Lower lobe of right lung (tissue), 2 donors: ENCODE measurements at regions not wholly inside any gene's neighbourhood (a gene's known extent, or its start where the extent isn't known, plus 50 kb on each side); places are given as distances from the start of the nearest gene placed in this dataset.

ENCODE experiments used
- ATAC-seq, 2 donors: fragments of 200-7000 bp; cut with Tn5 transposase; one replicate each; pipeline ENCODE4 v1.9.1; 2020 to 2022; ENCODE audit warnings: mild to moderate bottlenecking in 2 of 2, moderate library complexity in 2 of 2
- DNase-seq: peaks from one replicate; pipeline ENCODE4 v3.0.0-alpha.2; 2020
- H3K27ac ChIP-seq: fragments of 200-600 bp; one replicate; pipeline ENCODE4 v1.8.0; 2022
- H3K27me3 ChIP-seq: fragments of 200-600 bp; one replicate; pipeline ENCODE4 v1.8.0; 2022; ENCODE audit warnings: low read depth
- H3K36me3 ChIP-seq: fragments of 200-600 bp; one replicate; pipeline ENCODE4 v1.8.0; 2022; ENCODE audit warnings: mild to moderate bottlenecking
- H3K4me1 ChIP-seq: fragments of 200-600 bp; one replicate; pipeline ENCODE4 v1.8.0; 2022
- H3K4me3 ChIP-seq: fragments of 200-600 bp; one replicate; pipeline ENCODE4 v1.8.0; 2022; ENCODE audit warnings: mild to moderate bottlenecking
- H3K9me3 ChIP-seq: fragments of 200-600 bp; one replicate; pipeline ENCODE4 v1.8.0; 2022
- CTCF ChIP-seq: fragments of 200-600 bp; IDR thresholded peaks from one replicate; pipeline ENCODE4 v1.8.0; 2022; ENCODE audit warnings: antibody characterized with exemption, mild to moderate bottlenecking
- intact Hi-C: fragments of 100-400 bp; cut with DNase I; formaldehyde crosslinking; loops from one replicate; pipeline ENCODE4 v1.11.0; 2022
- donor health status: DM: no; HTN: yes; CAD: no; lungs with severe emphysema.

DNA sequence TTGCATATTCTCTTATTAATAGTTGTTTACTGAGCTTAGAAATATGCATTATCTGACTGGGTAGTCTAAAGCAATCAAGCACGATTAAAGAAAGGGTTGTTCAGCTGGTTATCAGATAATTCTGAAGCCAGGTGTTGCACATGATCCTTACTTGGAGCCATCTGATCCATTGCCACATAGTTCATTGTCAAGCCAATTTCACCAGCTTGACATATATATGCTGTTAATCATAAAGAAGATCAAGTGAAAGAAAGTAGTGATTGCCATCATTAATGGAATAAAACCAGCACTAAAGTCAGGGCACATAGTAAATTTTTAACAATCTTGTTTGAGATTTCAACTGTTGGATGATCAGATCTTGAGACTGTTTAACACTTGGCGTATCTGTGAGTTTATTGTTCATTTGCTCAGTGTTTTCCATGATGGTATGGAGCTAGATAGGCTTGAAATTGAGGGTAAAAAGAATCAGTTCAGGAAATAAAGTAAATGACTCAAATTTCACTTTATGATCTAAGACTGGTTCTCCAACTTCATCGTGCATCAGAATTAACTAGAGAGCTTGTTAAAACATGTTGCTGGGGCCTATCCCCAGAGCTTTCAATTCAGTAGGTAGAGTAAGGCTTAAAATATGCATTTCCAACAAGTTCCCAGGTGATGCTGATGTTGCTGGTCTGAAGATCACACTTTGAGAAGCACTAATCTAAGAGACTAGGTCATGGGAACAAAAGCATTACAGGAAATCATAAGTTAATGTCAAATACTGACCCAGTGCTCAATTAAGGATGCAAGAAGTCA lies 539.6 kb downstream of the SATB2 start:
- intact Hi-C loops, result no loop called here
- Histone ChIP-seq H3K27me3 (no peaks in the 10 kb centered on the region), H3K36me3 (no peaks in the 10 kb centered on the region), H3K4me3 (no peak overlapping the region), H3K4me1 (no peaks in the 10 kb centered on the region), H3K27ac (no peak overlapping the region), H3K9me3 (no peaks in the 10 kb centered on the region)
- no peak for ATAC-seq
- DNase-seq, result no peak
- TF ChIP-seq CTCF, result no peak

DNA sequence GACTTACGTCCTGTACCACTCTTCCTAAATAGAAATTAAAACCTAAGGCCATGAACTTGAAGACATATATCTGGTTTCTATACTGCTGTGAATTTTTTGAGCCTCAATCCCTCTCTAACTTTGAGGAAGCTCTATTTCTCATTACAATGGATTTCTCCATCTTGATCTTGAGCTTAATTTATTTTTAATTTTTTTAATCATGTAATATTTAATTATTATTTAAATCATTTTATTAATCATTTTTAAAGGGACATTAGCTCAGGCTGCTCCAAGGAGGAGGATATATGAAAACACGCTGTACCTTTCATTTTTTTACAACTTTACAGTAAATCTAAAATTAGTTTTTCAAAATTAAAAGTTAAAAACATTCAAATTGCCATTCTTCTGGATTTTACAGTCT lies 540.5 kb downstream of the SATB2 start:
- H3K4me3 ChIP-seq, result no peak overlapping the region
- H3K27ac ChIP-seq, result no peak overlapping the region
- TF ChIP-seq CTCF, result no peak
- no peaks in the 10 kb centered on the region for H3K36me3 ChIP-seq
- intact Hi-C loops, result no loop called here
- no peaks in the 10 kb centered on the region for H3K27me3 ChIP-seq
- ATAC-seq (no peak), DNase-seq (no peak)
- no peaks in the 10 kb centered on the region for H3K4me1 ChIP-seq
- no peaks in the 10 kb centered on the region for H3K9me3 ChIP-seq

- H3K27me3 ChIP-seq, result no peaks in the 10 kb centered on the region
- H3K4me1 ChIP-seq, result no peaks in the 10 kb centered on the region
- H3K36me3 ChIP-seq, result no peaks in the 10 kb centered on the region
- no peak overlapping the region for H3K4me3 ChIP-seq
- DNase-seq (no peak), ATAC-seq (no peak)
- no peak for TF ChIP-seq CTCF
- no peak overlapping the region for H3K27ac ChIP-seq
- H3K9me3 ChIP-seq, result no peaks in the 10 kb centered on the region
- intact Hi-C loops, result no loop called here
These were observed 541.1 kb downstream of the SATB2 start for GRCh38 chr2:198916548-198917080.

GRCh38 chr2:198913394-198914152 lies 544.2 kb downstream of the SATB2 start:
- no peak for ATAC-seq
- Histone ChIP-seq H3K9me3 (no peaks in the 10 kb centered on the region), H3K27me3 (no peaks in the 10 kb centered on the region), H3K36me3 (no peaks in the 10 kb centered on the region), H3K27ac (no peak overlapping the region), H3K4me3 (no peak overlapping the region), H3K4me1 (no peaks in the 10 kb centered on the region)
- no peak for DNase-seq
- intact Hi-C loops, result no loop called here
- no peak for TF ChIP-seq CTCF

DNA sequence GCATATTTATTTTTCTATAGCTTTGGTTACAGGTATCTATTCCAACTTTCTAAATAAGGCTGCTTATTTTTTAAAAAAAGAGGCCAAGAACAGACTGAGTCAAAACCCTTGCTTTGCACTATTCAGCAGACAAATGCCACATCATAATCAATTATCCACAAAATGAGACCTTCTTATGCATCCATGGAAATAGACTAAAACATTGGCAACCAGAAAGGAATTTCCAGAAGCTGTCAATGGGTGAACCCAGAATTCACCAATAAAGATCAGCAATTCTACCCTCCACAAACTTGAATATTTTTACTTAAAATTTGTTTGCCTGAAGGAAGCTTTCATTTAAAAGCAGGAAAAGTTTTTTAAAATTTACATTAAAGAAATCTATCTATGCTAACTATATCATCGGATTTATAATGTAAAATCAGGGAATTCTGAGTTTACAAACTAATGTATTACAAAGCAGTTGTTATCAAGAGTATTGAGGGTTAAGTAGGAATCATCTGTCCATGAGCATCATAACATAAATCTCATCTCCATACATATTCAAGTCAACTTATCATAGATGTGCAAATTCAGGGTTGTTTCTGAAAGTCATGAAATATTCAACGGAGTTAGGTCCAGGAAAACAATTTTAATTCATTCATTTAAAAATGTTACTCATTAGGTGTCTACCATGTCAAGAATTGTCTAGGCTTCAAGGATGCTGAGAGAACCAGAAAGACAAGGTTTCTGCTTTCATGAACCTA lies 548.0 kb downstream of the SATB2 start:
- ATAC-seq (no peak), DNase-seq (no peak)
- Histone ChIP-seq H3K4me1 (no peaks in the 10 kb centered on the region), H3K36me3 (no peaks in the 10 kb centered on the region), H3K27me3 (no peaks in the 10 kb centered on the region), H3K4me3 (no peak overlapping the region), H3K9me3 (no peaks in the 10 kb centered on the region), H3K27ac (no peak overlapping the region)
- TF ChIP-seq CTCF, result no peak
- intact Hi-C loops, result no loop called here
